HG02623 (cell line): ENCODE measurements at regions not wholly inside any gene's neighbourhood (a gene's known extent, or its start where the extent isn't known, plus 50 kb on each side); places are given as distances from the start of the nearest gene placed in this dataset.
"Not testable (repeated sequence)": the region's sequence is repeated elsewhere in the genome, so short reads cannot be mapped to it uniquely, and the experiment has no call there.

Source experiments
- ATAC-seq: cut with Tn5 transposase; IDR thresholded peaks from one replicate; pipeline ENCODE4 v1.9.1; 2021; ENCODE audit warnings: moderate library complexity; ENCODE audit not compliant: unreplicated experiment

- no peak for ATAC-seq
Observed at GRCh38 chr1:230493264-230493663, 67.1 kb upstream of the PGBD5 start.

DNA sequence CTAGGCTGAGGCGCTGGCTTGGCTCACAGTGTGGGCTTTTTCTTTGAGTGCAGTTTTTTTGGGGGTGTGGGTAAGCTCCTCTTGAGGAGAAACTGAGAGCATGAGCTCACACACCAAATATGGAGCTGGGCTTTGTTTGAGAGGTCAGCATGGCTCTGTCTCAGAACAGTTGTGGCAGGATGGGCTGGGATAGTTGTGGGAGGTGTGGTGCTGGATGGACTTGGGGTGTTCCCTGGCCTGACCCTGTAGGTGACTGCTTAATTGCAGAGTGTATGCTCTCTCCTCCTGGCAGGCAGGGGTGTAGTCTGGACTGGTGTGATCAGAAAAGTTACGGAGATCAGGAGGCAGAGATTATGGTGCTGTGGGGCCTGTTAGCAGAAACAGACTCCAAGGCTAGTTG is 64.3 kb upstream of the PGBD5 start:
- ATAC-seq: no peak

GRCh38 chr1:230487773-230488428 is 61.8 kb upstream of the PGBD5 start:
- no peak for ATAC-seq

DNA sequence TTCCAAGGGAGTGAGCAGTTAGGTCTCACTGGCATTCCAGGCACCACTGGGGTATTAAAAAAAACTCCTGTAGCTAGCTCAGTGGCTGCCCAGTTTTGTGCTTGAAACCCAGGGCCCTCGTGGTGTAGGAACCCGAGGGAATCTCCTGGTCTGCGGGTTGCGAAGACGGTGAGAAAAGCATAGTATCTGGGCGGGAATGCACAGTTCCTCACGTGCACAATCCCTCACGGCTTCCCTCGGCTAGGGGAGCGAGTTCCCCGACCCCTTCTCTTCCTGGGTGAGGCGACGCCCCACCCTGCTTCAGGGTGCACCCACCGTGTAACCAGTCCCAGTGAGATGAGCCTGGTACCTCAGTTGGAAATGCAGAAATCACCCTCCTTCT is 50.5 kb upstream of the PGBD5 start:
- ATAC-seq: no peak

DNA sequence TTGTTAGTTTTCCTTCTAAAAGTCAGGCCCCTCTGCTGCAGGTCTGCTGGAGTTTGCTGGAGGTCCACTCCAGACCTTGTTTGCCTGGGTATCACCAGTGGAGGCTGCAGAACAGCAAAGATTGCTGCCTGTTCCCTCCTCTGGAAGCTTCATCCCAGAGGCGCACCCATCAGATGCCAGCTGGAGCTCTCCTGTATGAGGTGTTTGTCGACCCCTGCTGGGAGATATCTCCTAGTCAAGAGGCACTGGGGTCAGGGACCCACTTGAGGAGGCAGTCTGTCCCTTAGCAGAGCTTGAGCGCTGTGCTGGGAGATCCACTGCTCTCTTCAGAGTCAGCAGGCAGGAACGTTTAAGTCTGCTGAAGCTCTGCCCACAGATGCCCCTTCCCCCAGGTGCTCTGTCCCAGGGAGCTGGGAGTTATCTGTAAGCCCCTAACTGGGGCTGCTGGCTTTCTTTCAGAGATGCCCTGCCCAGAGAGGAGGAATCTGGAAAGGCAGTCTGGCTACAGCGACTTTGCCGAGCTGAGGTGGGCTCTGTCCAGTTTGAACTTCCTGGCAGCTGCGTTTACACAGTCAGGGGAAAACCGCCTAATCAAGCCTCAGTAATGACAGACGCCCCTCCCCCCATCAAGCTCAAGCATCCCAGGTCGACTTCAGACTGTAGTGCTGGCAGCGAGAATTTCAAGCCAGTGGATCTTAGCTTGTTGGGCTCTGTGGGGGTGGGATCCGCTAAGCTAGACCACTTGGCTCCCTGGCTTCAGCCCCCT is 49.9 kb upstream of the PGBD5 start:
- not testable (repeated sequence) for ATAC-seq
